PC-3 (cell line): ENCODE measurements at regions not wholly inside any gene's neighbourhood (a gene's known extent, or its start where the extent isn't known, plus 50 kb on each side); places are given as distances from the start of the nearest gene placed in this dataset.

Experiments
- ATAC-seq: fragments of 200-7000 bp; cut with Tn5 transposase; 2 replicates; pipeline ENCODE4 v1.9.1; 2020; ENCODE audit warnings: mild to moderate bottlenecking, moderate library complexity
- BruUV-seq: library from RNA; stranded (reverse); fragments of 400-500 nt; replicated peaks from 2 replicates; lab custom pipeline; 2021; lab: Mats Ljungman, UMichigan
- CTCF ChIA-PET: fragments of 300-600 bp; sonication (Branson Sonifier 250); formaldehyde crosslinking; loops from one replicate; lab custom pipeline; 2022; ENCODE audit warnings: antibody characterized with exemption; lab: Charles Lee
- POLR2A ChIA-PET: fragments of 300-600 bp; sonication (Branson Sonifier 250); formaldehyde crosslinking; loops from one replicate; lab custom pipeline; 2022; ENCODE audit warnings: antibody characterized with exemption; ENCODE audit not compliant: unreplicated experiment; lab: Charles Lee
- DNase-seq: peaks from one replicate; pipeline ENCODE4 v3.0.0-alpha.2; 2015
- H2AFZ ChIP-seq: fragments of 300-600 bp; sonication (generic); 2 replicates; pipeline ENCODE4 v1.6.0; 2016; ENCODE audit warnings: antibody characterized with exemption, low read length
- H3F3A ChIP-seq: fragments of 300-600 bp; sonication (generic); one replicate; pipeline ENCODE4 v1.6.0; 2017; ENCODE audit warnings: antibody characterized with exemption, low read length, control low read depth, mild to moderate bottlenecking; ENCODE audit not compliant: unreplicated experiment
- H3K27ac ChIP-seq: fragments of 300-600 bp; sonication (generic); 2 replicates; pipeline ENCODE4 v1.5.1; 2016; ENCODE audit warnings: mild to moderate bottlenecking, low read length
- H3K27me3 ChIP-seq: fragments of 300-600 bp; sonication (generic); 2 replicates; pipeline ENCODE4 v1.6.1; 2016; ENCODE audit warnings: low read length, mixed read lengths
- H3K36me3 ChIP-seq: fragments of 300-600 bp; sonication (generic); 2 replicates; pipeline ENCODE4 v1.6.1; 2016; ENCODE audit warnings: low read depth, mixed run types, low read length, mixed read lengths
- H3K4me1 ChIP-seq: fragments of 300-600 bp; sonication (generic); 2 replicates; pipeline ENCODE4 v1.5.1; 2016; ENCODE audit warnings: low read length; ENCODE audit not compliant: insufficient read depth
- H3K4me2 ChIP-seq: fragments of 300-600 bp; sonication (generic); 2 replicates; pipeline ENCODE4 v1.6.0; 2016; ENCODE audit warnings: low read length
- H3K4me3 ChIP-seq: fragments of 300-600 bp; sonication (generic); 2 replicates; pipeline ENCODE4 v1.5.1; 2016; ENCODE audit warnings: mild to moderate bottlenecking, low read length, mixed read lengths
- H3K79me2 ChIP-seq: fragments of 300-600 bp; sonication (generic); 2 replicates; pipeline ENCODE4 v1.6.1; 2017; ENCODE audit warnings: low read length, mixed read lengths
- H3K9ac ChIP-seq: fragments of 300-600 bp; sonication (generic); 2 replicates; pipeline ENCODE4 v1.6.0; 2016; ENCODE audit warnings: mild to moderate bottlenecking, low read length
- H3K9me2 ChIP-seq: fragments of 300-600 bp; sonication (generic); replicated peaks from 2 replicates; pipeline ENCODE4 v1.6.1; 2016; ENCODE audit warnings: mixed run types, low read length, mixed read lengths
- H3K9me3 ChIP-seq: fragments of 300-600 bp; sonication (generic); 2 replicates; pipeline ENCODE4 v1.6.1; 2016; ENCODE audit warnings: low read length, mixed read lengths
- H4K20me1 ChIP-seq: fragments of 300-600 bp; sonication (generic); 2 replicates; pipeline ENCODE4 v1.6.1; 2016; ENCODE audit warnings: low read length, mixed read lengths
- EZH2 ChIP-seq: fragments of 300-600 bp; sonication (generic); IDR thresholded peaks from one replicate; pipeline ENCODE4 v1.6.1; 2017; ENCODE audit warnings: antibody characterized with exemption, mild to moderate bottlenecking, low read length; ENCODE audit not compliant: unreplicated experiment
- EZH2phosphoT487 ChIP-seq: fragments of 300-600 bp; sonication (generic); IDR thresholded peaks from 2 replicates; pipeline ENCODE4 v1.6.1; 2018; ENCODE audit warnings: mild to moderate bottlenecking, antibody characterized with exemption, low read length, borderline replicate concordance
- intact Hi-C: fragments of 100-400 bp; cut with micrococcal nuclease; formaldehyde crosslinking; loops from 2 replicates; pipeline ENCODE4 v1.9.0; 2023
- TF ChIP-seq, protein P1 (sequence below): fragments of 300-600 bp; sonication (generic); conservative IDR thresholded peaks from 2 replicates; pipeline ENCODE4 v1.5.1; 2017; ENCODE audit warnings: antibody characterized with exemption, low read depth, mild to moderate bottlenecking, low read length

DNA sequence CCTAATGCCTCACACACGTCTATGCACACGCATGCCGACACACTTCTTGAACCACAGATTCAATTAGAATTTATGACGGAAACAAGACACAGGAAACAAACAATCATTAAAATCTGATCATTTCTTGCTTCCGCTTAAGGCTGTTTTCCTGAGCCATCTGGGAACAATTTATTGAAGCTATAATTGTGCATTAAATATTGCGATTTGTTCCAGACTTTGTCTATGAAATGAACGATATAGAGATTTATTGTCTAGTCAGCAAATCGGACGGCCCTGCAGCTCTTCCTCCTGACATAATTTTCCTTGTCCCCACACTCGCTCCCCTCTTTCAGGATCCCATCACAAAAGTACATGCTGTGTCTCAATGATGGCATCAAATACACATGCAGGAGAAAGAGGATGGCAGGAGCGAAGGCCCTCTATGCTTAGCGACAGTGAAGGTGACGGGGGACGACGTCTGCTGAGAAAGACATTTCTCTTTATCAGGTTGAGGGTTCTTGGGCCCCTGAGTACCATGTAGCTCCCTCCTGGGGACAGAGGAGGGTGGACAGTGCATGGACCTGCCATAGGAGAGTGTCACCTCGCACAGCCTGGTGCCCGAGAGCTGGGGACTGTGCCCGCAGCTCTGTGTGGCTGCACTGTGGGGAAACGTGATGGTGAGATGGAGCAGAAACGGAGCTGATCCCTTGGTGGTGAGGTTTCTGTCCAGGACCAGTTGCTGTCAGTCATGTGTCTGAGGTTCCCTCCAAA, 157.3 kb downstream of the ACKR3 start:
- peaks cover 3% of the 10 kb centered on the region; the same call in 1 of the 2 replicates for H3K4me1 ChIP-seq
- no peaks in the 10 kb centered on the region for H3K27me3 ChIP-seq
- no peak for TF ChIP-seq EZH2phosphoT487
- TF ChIP-seq, protein P1, sequence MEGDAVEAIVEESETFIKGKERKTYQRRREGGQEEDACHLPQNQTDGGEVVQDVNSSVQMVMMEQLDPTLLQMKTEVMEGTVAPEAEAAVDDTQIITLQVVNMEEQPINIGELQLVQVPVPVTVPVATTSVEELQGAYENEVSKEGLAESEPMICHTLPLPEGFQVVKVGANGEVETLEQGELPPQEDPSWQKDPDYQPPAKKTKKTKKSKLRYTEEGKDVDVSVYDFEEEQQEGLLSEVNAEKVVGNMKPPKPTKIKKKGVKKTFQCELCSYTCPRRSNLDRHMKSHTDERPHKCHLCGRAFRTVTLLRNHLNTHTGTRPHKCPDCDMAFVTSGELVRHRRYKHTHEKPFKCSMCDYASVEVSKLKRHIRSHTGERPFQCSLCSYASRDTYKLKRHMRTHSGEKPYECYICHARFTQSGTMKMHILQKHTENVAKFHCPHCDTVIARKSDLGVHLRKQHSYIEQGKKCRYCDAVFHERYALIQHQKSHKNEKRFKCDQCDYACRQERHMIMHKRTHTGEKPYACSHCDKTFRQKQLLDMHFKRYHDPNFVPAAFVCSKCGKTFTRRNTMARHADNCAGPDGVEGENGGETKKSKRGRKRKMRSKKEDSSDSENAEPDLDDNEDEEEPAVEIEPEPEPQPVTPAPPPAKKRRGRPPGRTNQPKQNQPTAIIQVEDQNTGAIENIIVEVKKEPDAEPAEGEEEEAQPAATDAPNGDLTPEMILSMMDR: no peak
- no peak for TF ChIP-seq EZH2
- no peaks in the 10 kb centered on the region for H3F3A ChIP-seq
- no peak overlapping the region for H3K27ac ChIP-seq
- no peaks in the 10 kb centered on the region for H3K9me3 ChIP-seq
- H4K20me1 ChIP-seq: no peaks in the 10 kb centered on the region
- ChIA-PET CTCF (no interaction called here), POLR2A (no interaction called here)
- DNase-seq (no peak), ATAC-seq (no peak)
- intact Hi-C loops: no loop called here
- no peak overlapping the region for H3K9ac ChIP-seq
- BruUV-seq: no TSS peak
- no peak overlapping the region for H2AFZ ChIP-seq
- H3K36me3 ChIP-seq: no peaks in the 10 kb centered on the region
- no peak overlapping the region for H3K4me3 ChIP-seq
- H3K79me2 ChIP-seq: no peaks in the 10 kb centered on the region
- H3K9me2 ChIP-seq: no peaks in the 10 kb centered on the region
- no peak overlapping the region for H3K4me2 ChIP-seq

DNA sequence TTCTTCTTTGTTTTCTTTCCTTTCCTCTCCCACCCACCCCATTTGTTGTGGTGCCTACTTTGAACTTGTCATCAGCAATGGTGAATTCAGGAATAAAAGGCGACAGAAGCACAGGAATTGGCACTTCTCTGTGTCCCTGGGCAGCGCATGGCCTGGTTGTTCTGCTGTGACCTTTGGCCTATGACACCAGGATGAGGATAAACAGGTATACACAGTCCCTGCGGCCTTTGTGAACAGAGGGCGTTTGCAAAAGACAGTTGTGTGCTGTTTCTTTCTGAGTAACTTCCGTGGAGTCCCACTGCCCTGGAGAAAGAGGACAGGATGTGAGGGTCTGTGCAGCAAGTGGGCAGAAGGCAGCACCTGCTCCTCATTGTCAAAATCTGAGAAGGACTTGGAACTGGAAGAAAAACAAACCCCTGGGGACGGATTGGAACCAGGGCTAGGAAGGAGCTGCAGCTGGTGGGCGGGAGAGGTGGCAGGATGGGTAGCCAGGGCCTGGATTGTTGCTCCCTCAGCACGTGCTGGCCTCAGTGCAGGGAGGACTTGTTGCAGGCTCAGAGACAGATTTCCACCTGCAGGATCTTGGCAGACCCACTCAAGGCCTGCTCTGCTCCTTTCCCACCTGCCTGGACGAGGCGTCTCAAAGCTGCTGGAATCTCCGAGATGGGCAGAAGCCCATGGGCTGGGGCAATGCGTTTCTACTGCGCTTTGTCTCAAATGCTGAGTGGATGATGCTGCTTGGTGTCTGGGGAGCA, 159.5 kb downstream of the ACKR3 start:
- no peaks in the 10 kb centered on the region for H3K9me2 ChIP-seq
- TF ChIP-seq EZH2 (no peak), EZH2phosphoT487 (no peak)
- TF ChIP-seq, protein P1: no peak
- no peak overlapping the region for H3K4me2 ChIP-seq
- DNase-seq (no peak), ATAC-seq (no peak)
- H3K79me2 ChIP-seq: no peaks in the 10 kb centered on the region
- H3F3A ChIP-seq: no peaks in the 10 kb centered on the region
- BruUV-seq: no TSS peak
- ChIA-PET CTCF (no interaction called here), POLR2A (no interaction called here)
- H3K36me3 ChIP-seq: no peaks in the 10 kb centered on the region
- H2AFZ ChIP-seq: no peak overlapping the region
- H3K9me3 ChIP-seq: no peaks in the 10 kb centered on the region
- H3K9ac ChIP-seq: no peak overlapping the region
- H3K27me3 ChIP-seq: no peaks in the 10 kb centered on the region
- H3K4me1 ChIP-seq: peaks cover 8% of the 10 kb centered on the region; the same call in 1 of the 2 replicates
- H3K4me3 ChIP-seq: no peak overlapping the region
- intact Hi-C loops: no loop called here
- no peaks in the 10 kb centered on the region for H4K20me1 ChIP-seq
- H3K27ac ChIP-seq: no peak overlapping the region

- Histone ChIP-seq H4K20me1 (no peaks in the 10 kb centered on the region), H3F3A (no peaks in the 10 kb centered on the region), H2AFZ (no peak overlapping the region), H3K9ac (no peak overlapping the region), H3K27me3 (no peaks in the 10 kb centered on the region), H3K4me2 (no peak overlapping the region), H3K9me3 (no peaks in the 10 kb centered on the region), H3K4me1 (peaks cover 8% of the 10 kb centered on the region; the same call in 1 of the 2 replicates), H3K79me2 (no peaks in the 10 kb centered on the region), H3K9me2 (no peaks in the 10 kb centered on the region), H3K36me3 (no peaks in the 10 kb centered on the region), H3K27ac (no peak overlapping the region), H3K4me3 (no peak overlapping the region)
- intact Hi-C loops: no loop called here
- BruUV-seq: no TSS peak
- CTCF ChIA-PET: no interaction called here
- no peak for DNase-seq
- POLR2A ChIA-PET: no interaction called here
- ATAC-seq: no peak
- TF ChIP-seq EZH2phosphoT487: no peak
Observed at GRCh38 chr2:236730393-236730792, 160.8 kb downstream of the ACKR3 start.
